Colonic mucosa (tissue), 4 donors: ENCODE measurements at regions not wholly inside any gene's neighbourhood (a gene's known extent, or its start where the extent isn't known, plus 50 kb on each side); places are given as distances from the start of the nearest gene placed in this dataset.

ENCODE experiments used
- DNase-seq: peaks from one replicate; pipeline ENCODE4 v3.0.0-alpha.2; 2020
- H3K27ac ChIP-seq: fragments of 200-600 bp; one replicate; pipeline ENCODE4 v1.8.0; 2021
- H3K27me3 ChIP-seq: fragments of 200-600 bp; one replicate; pipeline ENCODE4 v1.8.0; 2021
- H3K36me3 ChIP-seq: fragments of 200-600 bp; one replicate; pipeline ENCODE4 v1.8.0; 2021
- H3K4me1 ChIP-seq: fragments of 200-600 bp; one replicate; pipeline ENCODE4 v1.8.0; 2021; ENCODE audit warnings: mild to moderate bottlenecking
- H3K4me3 ChIP-seq: fragments of 200-600 bp; one replicate; pipeline ENCODE4 v1.8.0; 2021
- H3K9ac ChIP-seq, 2 donors: one replicate each; pipeline ENCODE4 v1.7.0; 2013; ENCODE audit warnings: control low read depth in 2 of 2, low read depth in 2 of 2, low read length in 2 of 2
- H3K9me3 ChIP-seq: fragments of 200-600 bp; one replicate; pipeline ENCODE4 v1.8.0; 2021
- CTCF ChIP-seq: fragments of 200-600 bp; IDR thresholded peaks from one replicate; pipeline ENCODE4 v1.8.0; 2022; ENCODE audit warnings: antibody characterized with exemption, mild to moderate bottlenecking
- intact Hi-C: fragments of 100-400 bp; cut with DNase I; formaldehyde crosslinking; loops from one replicate; pipeline ENCODE4 v1.14.1; 2022
- donor health status: healthy.
- donor health status: DM: no; HTN: no; CAD: no.
- donor health status: DM: no; HTN: no; CAD: no.

DNA sequence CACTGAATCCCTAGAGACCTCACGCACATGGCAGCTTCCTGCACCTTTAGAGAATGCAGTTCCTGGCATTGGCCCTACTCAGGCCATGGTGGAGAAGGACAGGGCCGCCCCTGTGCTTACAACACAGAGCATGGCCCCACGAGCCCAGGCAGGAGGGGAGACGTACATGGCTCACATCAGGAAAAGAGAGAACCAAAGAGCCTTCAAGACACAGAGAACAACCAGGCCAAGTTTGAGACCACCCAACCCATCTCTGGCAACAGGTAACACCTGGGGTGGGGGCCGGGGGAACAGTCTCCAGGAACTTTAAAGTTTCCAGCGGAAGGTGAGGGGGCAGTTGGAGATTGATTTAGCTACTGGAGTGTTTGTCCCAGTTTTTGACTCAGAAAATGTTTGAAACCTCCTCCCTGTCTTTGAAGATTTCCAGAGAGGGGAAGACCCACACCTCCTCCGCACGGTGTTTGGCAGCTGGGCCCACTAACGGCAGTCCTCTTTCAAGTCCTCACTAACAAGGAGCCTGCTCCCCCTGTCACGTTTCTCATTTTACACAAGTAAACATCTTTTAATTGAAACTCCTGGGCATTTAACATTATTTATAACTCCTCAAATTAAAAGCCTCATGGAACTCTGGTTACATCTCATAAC lies 1423.8 kb downstream of the TBC1D22A start:
- H3K9me3 ChIP-seq = no peaks in the 10 kb centered on the region
- H3K27ac ChIP-seq = no peak overlapping the region
- no peak for TF ChIP-seq CTCF
- H3K9ac ChIP-seq = no peak overlapping the region
- no peaks in the 10 kb centered on the region for H3K4me1 ChIP-seq
- intact Hi-C loops = no loop called here
- no peak for DNase-seq
- no peaks in the 10 kb centered on the region for H3K36me3 ChIP-seq
- no peak overlapping the region for H3K4me3 ChIP-seq
- H3K27me3 ChIP-seq = no peaks in the 10 kb centered on the region

GRCh38 chr22:48185071-48186055 lies 1422.9 kb downstream of the TBC1D22A start:
- Histone ChIP-seq H3K27me3 (no peaks in the 10 kb centered on the region), H3K4me1 (no peaks in the 10 kb centered on the region), H3K9ac (no peak overlapping the region), H3K9me3 (no peaks in the 10 kb centered on the region), H3K27ac (no peak overlapping the region), H3K4me3 (no peak overlapping the region), H3K36me3 (no peaks in the 10 kb centered on the region)
- DNase-seq = no peak
- intact Hi-C loops = no loop called here
- no peak for TF ChIP-seq CTCF

- H3K27ac ChIP-seq = no peak overlapping the region
- no peak overlapping the region for H3K9ac ChIP-seq
- H3K9me3 ChIP-seq = no peaks in the 10 kb centered on the region
- no peak for DNase-seq
- no peaks in the 10 kb centered on the region for H3K4me1 ChIP-seq
- intact Hi-C loops = no loop called here
- H3K27me3 ChIP-seq = no peaks in the 10 kb centered on the region
- H3K4me3 ChIP-seq = no peak overlapping the region
- TF ChIP-seq CTCF = no peak
- no peaks in the 10 kb centered on the region for H3K36me3 ChIP-seq
Observed at GRCh38 chr22:48182846-48183805, 1420.7 kb downstream of the TBC1D22A start.

- H3K4me1 ChIP-seq = no peaks in the 10 kb centered on the region
- H3K9me3 ChIP-seq = no peaks in the 10 kb centered on the region
- no peaks in the 10 kb centered on the region for H3K36me3 ChIP-seq
- no peak overlapping the region for H3K27ac ChIP-seq
- intact Hi-C loops = no loop called here
- no peak overlapping the region for H3K4me3 ChIP-seq
- H3K9ac ChIP-seq = no peak overlapping the region
- TF ChIP-seq CTCF = no peak
- H3K27me3 ChIP-seq = no peaks in the 10 kb centered on the region
- no peak for DNase-seq
Observed at GRCh38 chr22:48182031-48182430, 1419.6 kb downstream of the TBC1D22A start.

GRCh38 chr22:48181263-48181955 lies 1419.0 kb downstream of the TBC1D22A start:
- Histone ChIP-seq H3K27me3 (no peaks in the 10 kb centered on the region), H3K9ac (no peak overlapping the region), H3K27ac (no peak overlapping the region), H3K9me3 (no peaks in the 10 kb centered on the region), H3K4me1 (no peaks in the 10 kb centered on the region), H3K4me3 (no peak overlapping the region), H3K36me3 (no peaks in the 10 kb centered on the region)
- DNase-seq = no peak
- no peak for TF ChIP-seq CTCF
- intact Hi-C loops = no loop called here
